NCI-H82 treated with DMSO at 0.1 percent for 48 hours (cell line): ENCODE measurements at regions not wholly inside any gene's neighbourhood (a gene's known extent, or its start where the extent isn't known, plus 50 kb on each side); places are given as distances from the start of the nearest gene placed in this dataset.
"Not testable (repeated sequence)": the region's sequence is repeated elsewhere in the genome, so short reads cannot be mapped to it uniquely, and the experiment has no call there.

Source experiments
- DNase-seq: peaks from one replicate; lab custom pipeline; 2025; ENCODE audit not compliant: unreplicated experiment; lab: John Stamatoyannopoulos, UW

DNA sequence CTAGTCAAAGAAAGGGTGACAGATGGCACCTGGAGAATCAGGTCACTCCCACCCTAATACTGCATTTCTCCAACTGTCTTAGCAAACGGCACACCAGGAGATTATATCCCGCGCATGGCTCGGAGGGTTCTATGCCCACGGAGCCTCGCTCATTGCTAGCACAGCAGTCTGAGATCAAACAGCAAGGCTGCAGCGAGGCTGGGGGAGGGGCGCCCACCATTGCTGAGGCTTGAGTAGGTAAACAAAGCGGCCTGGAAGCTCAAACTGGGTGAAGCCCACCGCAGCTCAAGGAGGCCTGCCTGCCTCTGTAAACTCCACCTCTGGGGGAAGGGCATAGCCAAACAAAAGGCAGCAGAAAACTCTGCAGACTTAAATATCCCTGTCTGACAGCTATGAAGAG, 268.1 kb upstream of the GRM3 start:
- DNase-seq: not testable (repeated sequence)

DNA sequence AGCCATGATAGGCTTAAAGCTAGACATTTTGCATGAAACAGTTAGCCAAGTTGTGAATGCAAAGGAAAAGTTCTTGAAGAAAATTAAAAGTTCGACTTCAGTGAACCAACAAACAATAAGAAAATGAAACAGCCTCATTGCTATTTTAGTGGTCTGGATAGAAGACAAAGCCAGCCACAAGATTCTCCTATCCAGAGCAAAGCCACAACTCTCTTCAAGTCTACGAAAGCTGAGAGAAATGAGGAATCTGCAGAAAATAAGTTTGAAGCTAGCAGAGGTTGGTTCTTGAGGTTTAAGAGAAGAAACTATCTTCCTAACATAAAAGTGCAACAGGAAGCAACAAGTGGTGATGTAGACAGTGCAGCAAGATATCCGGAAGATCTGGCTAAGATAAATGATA, 271.4 kb upstream of the GRM3 start:
- no peak for DNase-seq

DNA sequence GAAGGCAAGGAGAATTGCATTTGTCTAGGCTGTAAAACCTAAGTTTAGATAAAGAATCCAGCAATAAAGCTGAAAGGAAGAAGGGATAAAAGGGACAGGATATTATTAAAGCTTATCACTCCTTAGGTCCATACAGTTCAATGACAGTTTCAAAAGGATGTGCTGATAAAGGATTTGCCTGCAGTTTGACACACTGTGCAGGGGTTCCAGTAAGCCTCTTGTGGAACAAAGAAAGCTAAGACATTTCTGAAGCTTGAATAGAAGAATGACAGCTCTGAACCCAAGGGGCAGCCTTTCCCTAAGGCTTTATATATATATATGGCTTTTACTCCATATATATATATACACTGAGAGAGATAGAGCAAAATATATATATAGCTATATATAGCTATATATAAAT, 276.8 kb upstream of the GRM3 start:
- DNase-seq: no peak

DNA sequence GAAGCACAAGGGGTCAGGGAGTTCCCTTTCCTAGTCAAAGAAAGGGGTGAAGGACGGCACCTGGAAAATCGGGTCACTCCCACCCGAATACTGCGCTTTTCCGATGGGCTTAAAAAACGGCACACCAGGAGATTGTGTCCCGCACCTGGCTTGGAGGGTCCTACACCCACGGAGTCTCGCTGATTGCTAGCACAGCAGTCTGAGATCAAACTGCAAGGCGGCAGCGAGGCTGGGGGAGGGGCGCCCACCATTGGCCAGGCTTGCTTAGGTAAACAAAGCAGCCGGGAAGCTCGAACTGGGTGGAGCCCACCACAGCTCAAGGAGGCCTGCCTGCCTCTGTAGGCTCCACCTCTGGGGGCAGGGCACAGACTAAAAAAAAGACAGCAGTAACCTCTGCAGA, 303.3 kb upstream of the GRM3 start:
- DNase-seq: not testable (repeated sequence)

DNA sequence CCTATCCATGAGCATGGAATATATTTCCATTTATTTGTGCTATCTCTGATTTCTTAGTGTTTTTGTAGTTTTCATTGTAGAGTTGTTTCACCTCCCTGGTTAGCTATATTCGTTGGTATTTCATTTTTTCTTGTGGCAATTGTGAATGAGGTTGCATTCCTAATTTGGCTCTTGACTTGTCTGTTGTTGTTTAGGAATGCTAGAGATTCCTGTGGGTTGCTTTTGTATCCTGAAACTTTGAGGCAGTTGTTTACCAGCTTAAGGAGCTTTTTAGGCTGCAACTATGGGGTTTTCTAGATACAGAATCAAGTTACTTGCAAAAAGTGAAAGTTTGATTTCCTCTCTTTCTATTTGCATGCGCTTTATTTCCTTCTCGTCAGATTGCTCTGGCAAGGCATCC, 304.7 kb upstream of the GRM3 start:
- DNase-seq: no peak

DNA sequence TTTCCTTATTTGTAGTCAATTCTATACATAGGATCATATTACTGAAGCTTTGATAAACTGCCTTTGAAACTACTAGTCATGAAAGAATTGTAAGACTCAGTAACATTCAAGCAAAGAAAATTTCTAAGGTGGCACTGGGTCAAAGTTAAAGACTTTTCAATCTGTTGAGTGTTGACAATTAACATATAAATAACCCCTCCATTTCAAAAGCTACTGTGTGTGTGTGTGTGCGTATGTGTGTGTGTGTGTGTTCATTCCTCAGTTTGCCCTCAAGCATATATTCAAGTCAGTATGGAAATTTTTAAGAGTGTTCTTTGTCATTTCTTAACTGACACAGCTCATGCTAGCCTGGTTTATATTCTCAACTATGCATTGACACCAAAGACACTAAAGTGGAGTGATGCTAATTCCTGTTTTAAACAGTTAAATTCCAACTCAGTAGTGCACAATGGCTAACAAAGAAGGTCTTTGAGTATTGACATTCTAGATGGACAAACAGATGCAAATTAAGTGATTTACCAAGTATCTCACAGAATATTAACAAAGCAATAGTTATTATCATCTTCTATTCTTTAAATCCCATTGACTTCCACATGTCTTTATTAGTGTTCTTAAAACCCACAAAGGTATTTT, 314.8 kb upstream of the GRM3 start:
- no peak for DNase-seq

DNA sequence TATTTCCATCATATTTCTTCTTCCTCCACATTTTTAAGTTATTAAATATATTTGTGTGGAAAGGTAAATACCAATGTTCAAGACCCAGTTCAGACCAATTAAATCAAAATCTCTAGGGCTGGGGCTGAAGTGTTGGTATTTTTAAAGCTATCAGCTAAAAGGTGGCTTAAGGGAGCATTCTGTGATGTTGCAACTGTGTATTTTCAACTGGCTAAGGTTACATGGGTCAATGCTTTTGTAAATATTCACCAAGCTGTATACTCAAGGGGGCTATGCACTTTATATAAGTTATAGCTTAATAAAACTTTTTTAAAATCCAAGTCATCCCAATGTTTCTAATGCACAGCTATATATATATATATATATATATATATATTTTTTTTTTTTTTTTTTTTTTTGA, 316.9 kb upstream of the GRM3 start:
- DNase-seq: no peak

DNA sequence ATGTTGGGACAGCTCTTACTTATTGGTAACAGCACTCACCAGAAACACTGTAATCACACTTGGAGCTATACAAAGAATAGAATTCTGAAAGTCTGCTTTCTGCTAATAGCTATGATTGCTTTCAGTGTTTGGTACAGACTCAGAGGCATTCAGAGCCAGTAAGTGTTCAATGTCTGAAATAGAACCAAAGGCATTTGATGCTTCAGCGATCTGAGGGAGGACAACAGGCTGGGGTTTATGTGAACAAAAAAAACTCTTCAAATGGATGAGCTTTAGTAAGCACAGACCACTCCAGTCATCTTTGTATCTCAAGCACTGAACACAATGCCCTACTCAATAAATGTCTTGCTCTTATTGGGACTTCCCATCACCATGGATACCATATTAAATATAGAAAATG, 322.8 kb upstream of the GRM3 start:
- DNase-seq: no peak

DNA sequence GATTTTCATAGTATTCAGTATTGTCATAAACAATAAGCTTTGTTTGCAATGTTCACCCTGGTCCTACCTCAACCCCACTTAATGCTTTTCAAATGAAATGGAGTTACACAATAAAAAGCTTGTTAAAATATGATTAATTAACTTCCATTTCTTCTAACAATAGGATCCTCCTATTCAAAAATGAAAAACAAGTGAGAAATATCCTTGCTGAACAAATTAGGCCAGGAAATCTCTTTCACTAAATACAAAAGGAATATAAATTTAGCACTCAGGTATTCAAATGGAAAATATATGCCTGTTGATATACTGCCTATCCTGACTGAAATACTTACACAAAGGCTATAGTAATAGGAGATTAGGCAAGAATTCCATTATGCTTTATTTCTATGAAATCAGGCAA, 323.4 kb upstream of the GRM3 start:
- no peak for DNase-seq

DNA sequence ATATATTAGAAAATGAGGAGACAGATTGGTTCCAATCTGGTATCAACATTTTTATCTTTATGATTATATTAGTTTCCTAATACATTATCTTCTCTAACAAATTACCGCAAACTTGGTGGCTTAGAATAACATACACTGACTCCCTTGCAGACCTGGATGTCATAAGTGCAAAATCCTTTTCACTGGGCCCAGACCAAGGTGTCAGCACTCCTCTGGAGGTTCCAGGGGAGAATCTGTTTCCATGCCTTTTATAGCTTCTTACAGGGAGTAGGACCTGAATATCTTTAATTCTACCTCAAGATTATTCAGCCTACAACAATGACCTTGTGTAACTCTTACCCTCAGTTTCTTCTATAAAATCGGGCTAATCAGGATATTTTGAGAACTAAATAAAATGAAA, 329.9 kb upstream of the GRM3 start:
- no peak for DNase-seq

DNA sequence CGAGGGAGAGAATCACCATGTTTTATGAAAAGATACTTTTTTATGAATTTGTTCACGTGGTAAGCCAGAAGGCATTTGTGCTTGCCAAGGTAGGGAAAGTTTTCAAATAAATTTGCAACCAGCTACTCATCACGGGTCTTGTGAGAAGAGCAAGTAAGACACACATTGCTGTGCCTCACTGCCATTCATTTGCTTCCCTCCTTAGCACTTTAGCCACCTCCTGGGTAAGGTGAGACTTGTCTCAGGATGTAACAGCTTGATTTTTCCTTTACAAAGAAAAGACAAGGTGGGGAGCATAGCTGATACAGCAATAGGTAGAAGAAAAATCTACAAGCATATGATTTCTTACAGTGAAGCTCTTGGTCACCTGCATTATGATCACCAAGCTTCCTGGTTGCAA, 342.4 kb upstream of the GRM3 start:
- no peak for DNase-seq

DNA sequence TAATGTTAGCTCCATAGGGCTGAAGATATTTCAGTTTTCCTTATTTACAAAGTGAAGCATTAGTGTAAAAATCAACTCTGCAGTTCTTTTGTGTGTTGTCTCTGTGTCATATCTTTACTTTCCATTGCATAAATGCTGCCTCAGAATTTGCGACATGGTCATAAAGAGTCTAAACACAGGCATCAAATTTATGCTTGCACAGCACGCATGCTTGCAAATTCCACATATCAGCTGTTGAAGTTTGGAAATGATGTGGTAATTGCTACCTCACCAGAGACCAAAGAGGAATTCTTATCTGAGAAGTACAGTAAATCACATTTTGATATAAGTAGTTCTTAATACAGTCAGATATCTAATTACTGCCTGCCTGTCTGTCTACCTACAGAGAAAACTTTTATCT, 348.2 kb upstream of the GRM3 start:
- DNase-seq: no peak

DNA sequence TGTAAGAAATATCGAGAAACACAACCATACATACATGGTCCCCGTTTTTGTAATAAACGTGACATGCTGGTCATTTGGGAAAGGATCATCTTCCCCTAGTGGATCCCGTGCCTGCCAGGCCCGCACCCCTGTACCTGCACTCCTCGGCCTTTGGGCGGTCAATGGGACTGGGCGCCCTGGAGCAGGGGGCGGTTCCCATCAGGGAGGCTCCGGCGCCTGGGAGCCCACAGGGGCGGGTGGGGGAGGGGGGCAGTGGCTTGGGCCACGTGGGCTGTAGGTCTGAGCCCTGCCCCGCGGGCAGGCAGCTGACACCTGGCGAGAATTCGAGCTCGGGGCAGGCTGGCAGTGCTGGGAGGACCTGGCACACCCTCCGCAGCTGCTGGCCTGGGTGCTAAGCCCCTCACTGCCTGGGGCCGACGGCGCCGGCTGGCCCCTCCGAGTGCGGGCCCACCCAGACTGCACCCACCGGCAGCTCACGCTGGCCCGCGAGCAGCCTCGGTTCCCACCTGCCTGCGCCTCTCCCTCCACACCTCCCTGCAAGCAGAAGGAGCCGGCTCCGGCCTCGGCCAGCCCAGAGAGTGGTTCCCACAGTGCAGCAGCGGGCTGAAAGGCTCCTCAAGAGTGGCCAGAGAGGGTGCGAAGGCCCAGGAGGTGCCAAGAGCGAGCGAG, 361.6 kb upstream of the GRM3 start:
- DNase-seq: no peak

DNA sequence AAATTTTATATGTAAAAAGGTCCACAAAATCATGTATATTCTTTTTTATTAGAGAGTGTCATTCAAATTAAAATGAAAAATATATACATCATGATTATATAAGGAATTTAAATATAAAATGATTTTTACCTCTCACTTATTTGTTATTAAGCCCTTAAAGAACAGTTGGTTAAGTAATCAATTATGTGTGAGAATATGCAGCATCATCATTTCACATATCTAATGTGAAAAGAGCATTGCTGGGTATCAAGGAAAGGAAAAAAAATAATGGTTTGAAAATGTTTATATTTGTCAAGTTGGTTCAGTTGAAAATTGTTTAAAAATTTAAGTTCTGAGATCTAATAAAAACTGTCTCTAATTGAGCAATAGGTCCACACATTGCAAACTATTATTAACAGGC, 363.6 kb upstream of the GRM3 start:
- DNase-seq: no peak

DNA sequence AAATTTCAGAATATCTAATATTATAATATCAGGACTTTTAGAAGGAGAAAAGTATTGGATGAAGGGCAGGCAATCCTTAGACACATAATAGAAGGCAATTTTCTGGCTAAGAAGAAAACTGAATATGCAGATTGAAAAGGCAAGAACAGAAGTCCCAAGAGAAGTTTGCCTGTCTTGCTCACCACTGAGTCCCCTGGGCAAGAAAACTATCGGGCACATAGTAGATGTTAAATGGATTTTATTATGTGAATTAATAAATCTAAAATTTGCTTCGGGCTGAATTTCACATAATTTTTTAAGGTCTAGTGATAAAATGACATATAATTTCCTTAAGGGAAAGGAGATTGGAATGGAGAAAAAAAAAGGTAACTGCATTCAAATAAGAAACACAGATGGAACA, 380.9 kb upstream of the GRM3 start:
- DNase-seq: no peak

DNA sequence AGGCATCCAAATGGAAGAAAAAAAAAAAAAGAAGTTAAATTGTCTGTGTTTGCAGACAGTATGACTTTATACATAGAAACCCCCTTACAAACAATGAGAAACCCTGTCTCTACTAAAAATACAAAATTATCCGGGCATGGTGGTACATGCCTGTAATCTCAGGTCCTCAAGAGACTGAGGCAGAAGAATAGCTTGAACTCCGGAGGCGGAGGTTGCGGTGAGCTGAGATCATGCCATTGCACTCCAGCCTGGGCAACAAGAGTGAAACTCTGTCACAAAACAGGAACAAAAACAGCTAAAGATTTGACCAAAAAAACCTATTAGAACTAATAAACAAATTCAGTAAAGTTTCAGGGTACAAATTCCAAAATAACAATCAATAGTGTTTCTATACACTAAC, 385.8 kb upstream of the GRM3 start:
- DNase-seq: no peak

DNA sequence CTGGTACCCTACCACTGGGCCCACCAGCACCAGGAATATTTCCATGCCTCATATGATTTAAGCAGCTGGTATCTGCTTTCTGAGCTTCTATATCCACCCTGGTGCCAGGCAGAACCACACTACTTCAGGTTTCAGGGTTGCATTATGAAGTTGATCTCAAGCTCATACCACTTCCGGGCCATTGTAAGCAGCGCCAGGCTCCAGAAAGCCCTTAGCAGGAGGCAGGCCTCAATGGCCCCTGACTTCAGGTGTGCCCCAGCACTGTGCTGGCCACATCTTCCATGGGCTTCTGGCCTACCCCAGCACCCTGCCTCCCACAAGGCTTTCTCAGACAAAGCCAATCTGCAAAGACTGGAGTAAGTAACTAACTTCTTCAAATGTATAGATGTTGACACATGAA, 391.3 kb upstream of the GRM3 start:
- DNase-seq: no peak

DNA sequence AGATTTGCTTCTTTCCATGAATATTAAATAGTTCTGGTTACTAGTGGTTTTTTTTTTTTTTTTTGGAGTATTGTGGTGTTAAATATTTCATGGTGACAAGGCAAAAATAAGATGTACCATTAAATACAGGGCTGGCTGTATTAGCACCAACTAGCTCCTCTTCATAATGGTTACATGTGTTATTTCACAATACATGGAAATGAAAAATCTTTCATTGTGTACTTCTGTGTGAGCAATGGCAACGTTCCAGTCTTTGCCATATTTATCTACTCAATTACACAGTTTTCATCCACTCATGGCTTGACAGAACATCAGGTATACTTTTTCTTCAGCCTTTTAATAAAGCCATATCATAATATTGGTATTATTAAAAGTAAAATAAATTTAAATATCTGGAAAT, 394.7 kb upstream of the GRM3 start:
- no peak for DNase-seq

DNA sequence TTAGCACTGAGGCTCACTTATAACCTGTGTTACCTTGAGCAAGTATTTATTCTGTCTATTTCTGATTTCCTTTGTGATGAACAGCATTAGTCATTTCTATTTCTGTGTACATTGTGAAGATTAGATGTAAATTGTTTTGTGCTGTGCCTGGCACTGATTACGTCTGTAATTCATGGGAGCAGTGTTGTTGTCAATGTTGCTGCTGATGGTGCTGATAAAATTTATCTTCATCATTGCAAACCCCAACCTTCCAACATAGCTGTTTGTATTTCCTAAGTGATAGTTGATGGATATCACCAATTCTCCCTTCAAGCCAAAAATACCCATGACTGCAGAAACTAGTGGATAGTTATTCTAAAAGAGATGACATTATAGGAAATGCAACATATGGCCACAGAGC, 400.5 kb upstream of the GRM3 start:
- no peak for DNase-seq

DNA sequence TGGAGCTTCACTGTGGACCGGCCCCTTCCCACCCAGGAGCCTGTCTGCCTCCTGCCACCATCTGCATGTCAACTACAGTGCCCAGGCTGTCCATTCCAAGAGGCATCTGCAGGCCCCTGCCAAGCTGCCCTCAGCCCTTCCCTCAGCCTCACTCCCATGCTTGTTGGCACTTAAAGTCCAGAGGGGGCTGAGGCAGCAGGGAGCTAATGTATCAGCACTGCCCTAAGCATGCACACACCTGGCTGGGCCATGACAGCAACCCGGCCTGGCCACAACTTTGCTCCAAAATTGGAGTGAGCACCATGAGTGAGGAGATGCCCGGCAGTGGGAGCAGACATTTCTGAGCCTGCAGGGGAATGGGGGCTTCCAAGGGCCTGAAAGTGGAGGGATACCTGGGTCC, 417.5 kb upstream of the GRM3 start:
- no peak for DNase-seq

DNA sequence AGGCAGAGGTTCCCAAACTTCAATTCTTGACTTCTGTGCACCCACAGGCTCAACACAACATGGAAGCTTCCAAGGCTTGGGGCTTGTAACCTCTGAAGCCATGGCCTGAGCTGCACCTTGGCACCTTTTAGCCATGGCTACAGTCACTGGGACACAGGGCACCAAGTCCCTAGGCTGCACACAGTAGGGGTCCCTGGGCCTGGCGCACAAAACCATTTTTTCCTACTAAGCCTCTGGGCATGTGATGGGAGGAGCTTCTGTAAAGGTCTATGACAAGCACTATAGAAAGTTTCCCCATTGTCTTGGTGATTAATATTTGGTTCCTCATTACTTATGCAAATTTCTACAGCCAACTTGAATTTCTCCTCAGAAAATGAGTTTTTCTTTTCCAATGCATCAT, 420.9 kb upstream of the GRM3 start:
- DNase-seq: no peak

DNA sequence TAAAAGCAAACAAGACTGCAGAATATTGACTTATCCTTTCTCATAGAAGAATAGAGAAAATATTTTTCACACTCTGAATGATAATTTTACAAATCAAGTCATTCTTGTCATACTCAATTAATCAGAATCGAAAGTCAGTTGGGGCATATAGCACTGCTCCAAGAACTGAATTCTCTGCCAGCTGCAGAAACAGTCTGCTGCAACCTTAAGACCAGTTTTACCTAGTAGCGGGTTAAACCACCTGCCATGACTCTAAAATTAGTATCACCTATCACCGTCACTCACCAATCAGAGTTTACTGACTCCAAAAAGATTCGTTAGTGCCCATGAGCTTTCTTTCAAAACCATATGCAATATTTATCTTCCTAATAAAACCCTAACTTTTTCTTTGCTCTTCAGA, 429.0 kb upstream of the GRM3 start:
- no peak for DNase-seq

DNA sequence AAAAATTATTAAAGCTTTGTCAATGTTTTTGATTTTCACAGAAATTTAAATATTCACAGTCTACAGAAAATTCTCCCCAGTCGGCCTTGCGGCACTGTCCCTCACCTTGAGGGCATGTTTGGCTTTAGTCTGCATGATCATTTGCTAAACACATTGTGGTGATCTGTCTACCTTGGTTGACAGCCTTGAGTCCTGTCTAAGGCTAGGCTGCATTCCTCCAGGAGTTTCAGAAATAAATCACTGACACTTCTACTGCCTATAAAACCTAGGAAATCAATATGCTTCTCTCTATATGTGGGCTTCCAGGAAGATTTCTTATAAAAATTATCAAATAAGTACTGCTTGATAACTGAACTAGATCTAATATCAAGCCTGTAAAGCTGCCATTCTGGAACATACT, 430.7 kb upstream of the GRM3 start:
- DNase-seq: no peak
